Endothelial cell of umbilical vein (primary cell): ENCODE measurements at regions not wholly inside any gene's neighbourhood (a gene's known extent, or its start where the extent isn't known, plus 50 kb on each side); places are given as distances from the start of the nearest gene placed in this dataset.

Source experiments
- BruUV-seq: library from RNA; stranded (reverse); fragments of 400-500 nt; replicated peaks from 2 replicates; lab custom pipeline; 2021; lab: Mats Ljungman, UMichigan
- CTCF ChIA-PET: fragments of 300-600, 350-600 bp; sonication (Branson Sonifier 250); formaldehyde crosslinking; loops from one replicate; lab custom pipeline; 2021; ENCODE audit warnings: antibody characterized with exemption, inconsistent platforms; lab: Charles Lee
- POLR2A ChIA-PET: fragments of 300-600, 350-600 bp; sonication (Branson Sonifier 250); formaldehyde crosslinking; loops from one replicate; lab custom pipeline; 2021; ENCODE audit warnings: antibody characterized with exemption, inconsistent platforms; lab: Charles Lee
- DNase-seq: peaks from one replicate; pipeline ENCODE4 v3.0.0-alpha.2; 2011; ENCODE audit warnings: low read depth, low spot score
- FAIRE-seq: peaks from 2 replicates; lab custom pipeline; 2011; peaks lifted over from hg19 to GRCh38; lab: Jason Lieb, UNC
- H2AFZ ChIP-seq: 2 replicates; pipeline ENCODE4 v1.6.0; 2012; ENCODE audit warnings: low read depth, low read length, control low read depth, inconsistent platforms
- H3K27ac ChIP-seq: 2 replicates; pipeline ENCODE4 v1.5.1; 2011; ENCODE audit warnings: low read depth, mild to moderate bottlenecking, control low read depth, low read length, moderate library complexity; ENCODE audit not compliant: insufficient read depth
- H3K27me3 ChIP-seq, 2 experiments: 2 replicates each; pipeline versions ENCODE4 v1.6.0 to v1.6.1; 2011; ENCODE audit warnings: low read length in 2 of 2, mixed read lengths in 1 of 2; ENCODE audit not compliant: control insufficient read depth in 2 of 2, insufficient read depth in 2 of 2
- H3K36me3 ChIP-seq, 2 experiments: 2 replicates in 1 of 2; 3 replicates in 1 of 2; pipeline ENCODE4 v1.5.1; 2011; ENCODE audit warnings: low read length in 2 of 2, mild to moderate bottlenecking in 1 of 2, moderate library complexity in 1 of 2; ENCODE audit not compliant: control insufficient read depth in 2 of 2, insufficient read depth in 2 of 2; ENCODE audit errors: extremely low read depth in 1 of 2
- H3K4me1 ChIP-seq: 3 replicates; pipeline ENCODE4 v1.5.1; 2011; ENCODE audit warnings: mild to moderate bottlenecking, low read length; ENCODE audit not compliant: control insufficient read depth, insufficient read depth; ENCODE audit errors: extremely low read depth
- H3K4me2 ChIP-seq: 2 replicates; pipeline ENCODE4 v1.6.1; 2011; ENCODE audit warnings: low read length, control low read depth, mixed read lengths; ENCODE audit not compliant: insufficient read depth
- H3K4me3 ChIP-seq, 3 experiments: fragments of 200-600 bp in 1 of 3; sonication (generic), shearing (Covaris generic) in 1 of 3; replicated peaks in 1 of 3; 2 replicates each; pipeline ENCODE4 v1.5.1; 2011 to 2016; ENCODE audit warnings: control low read depth in 3 of 3, low read length in 3 of 3, mild to moderate bottlenecking in 2 of 3, inconsistent platforms in 1 of 3, low read depth in 1 of 3, moderate library complexity in 1 of 3; ENCODE audit not compliant: insufficient read depth in 1 of 3
- H3K79me2 ChIP-seq: 2 replicates; pipeline ENCODE4 v1.6.0; 2012; ENCODE audit warnings: low read length, inconsistent platforms; ENCODE audit not compliant: control insufficient read depth, insufficient read depth
- H3K9ac ChIP-seq: replicated peaks from 2 replicates; pipeline ENCODE3; 2011; ENCODE audit warnings: low read length, control low read depth; ENCODE audit not compliant: insufficient read depth; ENCODE audit errors: extremely low read depth
- H3K9me1 ChIP-seq: replicated peaks from 3 replicates; pipeline ENCODE4 v1.6.0; 2011; ENCODE audit warnings: mild to moderate bottlenecking, low read length; ENCODE audit not compliant: control insufficient read depth, insufficient read depth; ENCODE audit errors: extremely low read depth
- H3K9me3 ChIP-seq: replicated peaks from 2 replicates; pipeline ENCODE4 v1.5.1; 2012; ENCODE audit warnings: low read length, inconsistent platforms; ENCODE audit not compliant: control insufficient read depth, insufficient read depth
- H4K20me1 ChIP-seq: replicated peaks from 2 replicates; pipeline ENCODE3; 2011; ENCODE audit warnings: mild to moderate bottlenecking, low read length; ENCODE audit not compliant: control insufficient read depth, insufficient read depth; ENCODE audit errors: extremely low read depth
- CTCF ChIP-seq, 2 donors: IDR thresholded peaks; 1 replicate in 1 of 2; 2 replicates in 1 of 2; pipeline ENCODE4 v1.5.1; 2011; ENCODE audit warnings: low read length in 2 of 2, mild to moderate bottlenecking in 2 of 2, moderate library complexity in 2 of 2, control low read depth in 1 of 2, inconsistent platforms in 1 of 2, low read depth in 1 of 2; ENCODE audit not compliant: insufficient read depth in 1 of 2; ENCODE audit errors: extremely low read depth in 1 of 2
- EZH2 ChIP-seq: IDR thresholded peaks from 2 replicates; pipeline ENCODE4 v1.6.1; 2012; ENCODE audit warnings: borderline replicate concordance, low read depth, mild to moderate bottlenecking, moderate library complexity, low read length, inconsistent platforms; ENCODE audit not compliant: severe bottlenecking
- FOS ChIP-seq: IDR thresholded peaks from 2 replicates; pipeline ENCODE4 v1.6.1; 2011; ENCODE audit warnings: mild to moderate bottlenecking, low read length, moderate library complexity, borderline replicate concordance; ENCODE audit not compliant: insufficient read depth
- GATA2 ChIP-seq: IDR thresholded peaks from 2 replicates; pipeline ENCODE4 v1.7.0; 2011; ENCODE audit warnings: low read depth, mild to moderate bottlenecking, moderate library complexity, mixed read lengths, low read length; ENCODE audit not compliant: insufficient read length, insufficient read depth
- JUN ChIP-seq: IDR thresholded peaks from 2 replicates; pipeline ENCODE4 v1.6.1; 2011; ENCODE audit warnings: borderline replicate concordance, low read depth; ENCODE audit not compliant: insufficient read length, insufficient read depth
- MYC ChIP-seq: IDR thresholded peaks from one replicate; pipeline ENCODE4 v1.6.1; 2011; ENCODE audit warnings: mild to moderate bottlenecking, low read depth, low read length
- POLR2A ChIP-seq: IDR thresholded peaks from 2 replicates; pipeline ENCODE4 v1.6.1; 2012; ENCODE audit warnings: low read depth, mild to moderate bottlenecking, control low read depth, low read length
- POLR2AphosphoS5 ChIP-seq: IDR thresholded peaks from 2 replicates; pipeline ENCODE4 v1.6.1; 2012; ENCODE audit warnings: low read depth, mild to moderate bottlenecking, control low read depth, low read length, moderate library complexity; ENCODE audit not compliant: insufficient read depth
- dilution Hi-C: fragments of 300-500 bp; cut with MboI; formaldehyde crosslinking; loops from one replicate; pipeline ENCODE4 v1.15.0; 2019; ENCODE audit warnings: low sequenced_read_pairs; ENCODE audit not compliant: extremely low pct_ligation_motif_present
- intact Hi-C: fragments of 100-400 bp; cut with micrococcal nuclease; formaldehyde crosslinking; loops from one replicate; pipeline ENCODE4 v1.10.0; 2022
- TF ChIP-seq, protein P1 (sequence below): IDR thresholded peaks from 2 replicates; pipeline ENCODE4 v1.6.1; 2011; ENCODE audit not compliant: insufficient read depth, insufficient read length

- dilution Hi-C loops: no loop called here
These were observed 99.2 kb upstream of the BTG3 start for GRCh38 chr21:17711896-17712295.

More at GRCh38 chr21:17711896-17712295, 99.2 kb upstream of the BTG3 start:
- H3K27ac ChIP-seq: no peak overlapping the region
- H3K9ac ChIP-seq: no peak overlapping the region
- H3K4me1 ChIP-seq: no peaks in the 10 kb centered on the region
- no peaks in the 10 kb centered on the region for H3K27me3 ChIP-seq
- intact Hi-C loops: no loop called here
- ChIA-PET POLR2A (no interaction called here), CTCF (no interaction called here)
- no peaks in the 10 kb centered on the region for H4K20me1 ChIP-seq
- H2AFZ ChIP-seq: no peak overlapping the region
- DNase-seq (no peak), FAIRE-seq (no peak)
- no peaks in the 10 kb centered on the region for H3K9me3 ChIP-seq
- H3K79me2 ChIP-seq: no peaks in the 10 kb centered on the region
- no peaks in the 10 kb centered on the region for H3K36me3 ChIP-seq
- no peak overlapping the region for H3K4me3 ChIP-seq
- no TSS peak for BruUV-seq
- no peak for TF ChIP-seq MYC
- TF ChIP-seq POLR2A: no peak
- TF ChIP-seq JUN: no peak
- TF ChIP-seq, protein P1, sequence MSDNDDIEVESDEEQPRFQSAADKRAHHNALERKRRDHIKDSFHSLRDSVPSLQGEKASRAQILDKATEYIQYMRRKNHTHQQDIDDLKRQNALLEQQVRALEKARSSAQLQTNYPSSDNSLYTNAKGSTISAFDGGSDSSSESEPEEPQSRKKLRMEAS: no peak
- no peak for TF ChIP-seq FOS
- TF ChIP-seq EZH2: no peak
- TF ChIP-seq CTCF (IDR thresholded peaks at IDR 0.05; ENCODE audit: extremely low read depth in 1 of 2, insufficient read depth in 1 of 2, low read depth in 1 of 2, low read length in 2 of 2): no peak
- TF ChIP-seq POLR2AphosphoS5: no peak
- no peak for TF ChIP-seq GATA2
- no peaks in the 10 kb centered on the region for H3K9me1 ChIP-seq
- no peak overlapping the region for H3K4me2 ChIP-seq
